Thoracic aorta (tissue), 2 donors: ENCODE measurements at regions not wholly inside any gene's neighbourhood (a gene's known extent, or its start where the extent isn't known, plus 50 kb on each side); places are given as distances from the start of the nearest gene placed in this dataset.

Experiments used
- ATAC-seq: fragments of 150-250 bp; one replicate; pipeline ENCODE4 v1.8.0; 2017; ENCODE audit warnings: low read depth; ENCODE audit not compliant: insufficient number of reproducible peaks, low FRiP score
- DNase-seq: peaks from one replicate; pipeline ENCODE4 v3.0.0-alpha.2; 2020; ENCODE audit warnings: low spot score
- H3K27ac ChIP-seq, 2 donors: fragments of 200-600 bp; sonication (generic); 1 replicate in 1 of 2; 2 replicates in 1 of 2; pipeline ENCODE4 v1.5.1; 2016; ENCODE audit warnings: mild to moderate bottlenecking in 2 of 2, moderate library complexity in 2 of 2
- H3K27me3 ChIP-seq: fragments of 200-600 bp; sonication (generic); replicated peaks from 2 replicates; pipeline ENCODE4 v1.6.0; 2016; ENCODE audit warnings: mild to moderate bottlenecking; ENCODE audit not compliant: insufficient read depth
- H3K36me3 ChIP-seq: fragments of 200-600 bp; sonication (generic); one replicate; pipeline ENCODE4 v1.5.1; 2016
- H3K4me1 ChIP-seq, 2 donors: fragments of 200-600 bp; sonication (generic); 1 replicate in 1 of 2; 2 replicates in 1 of 2; pipeline versions ENCODE4 v1.5.1 to v1.6.0; 2016; ENCODE audit warnings: low read depth in 2 of 2, mild to moderate bottlenecking in 1 of 2; ENCODE audit not compliant: control insufficient read depth in 1 of 2
- H3K4me3 ChIP-seq: fragments of 200-600 bp; sonication (generic); 2 replicates; pipeline ENCODE4 v1.5.1; 2016; ENCODE audit warnings: mild to moderate bottlenecking
- H3K9me3 ChIP-seq: fragments of 200-600 bp; sonication (generic); 2 replicates; pipeline ENCODE4 v1.5.1; 2016
- TF ChIP-seq, protein P1 (sequence below): fragments of 200-600 bp; sonication (generic); IDR thresholded peaks from one replicate; pipeline ENCODE4 v1.5.1; 2019; ENCODE audit warnings: antibody characterized with exemption

DNA sequence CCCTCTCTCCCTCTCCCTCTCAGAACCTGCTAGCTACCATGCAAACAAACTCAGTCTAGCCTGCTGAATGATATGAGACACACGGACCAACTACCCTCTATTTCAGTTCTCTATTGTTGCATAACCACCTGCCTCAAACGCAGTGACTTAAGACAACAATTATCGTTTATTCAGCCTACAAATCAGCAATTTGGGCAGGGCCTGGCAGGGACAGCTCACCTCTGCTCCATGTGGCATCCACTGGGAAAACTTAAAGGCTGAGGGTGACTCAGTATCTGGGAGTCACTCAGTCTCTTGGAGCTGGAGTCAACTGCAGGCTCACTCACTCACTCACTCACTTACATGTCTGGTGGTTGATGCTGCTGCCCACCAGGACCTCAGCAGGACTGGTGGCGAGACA lies 121.3 kb downstream of the SEC16B start:
- no peak overlapping the region for H3K4me3 ChIP-seq
- no peaks in the 10 kb centered on the region for H3K4me1 ChIP-seq
- ATAC-seq (no peak), DNase-seq (no peak)
- H3K27ac ChIP-seq: no peak overlapping the region
- TF ChIP-seq, protein P1, sequence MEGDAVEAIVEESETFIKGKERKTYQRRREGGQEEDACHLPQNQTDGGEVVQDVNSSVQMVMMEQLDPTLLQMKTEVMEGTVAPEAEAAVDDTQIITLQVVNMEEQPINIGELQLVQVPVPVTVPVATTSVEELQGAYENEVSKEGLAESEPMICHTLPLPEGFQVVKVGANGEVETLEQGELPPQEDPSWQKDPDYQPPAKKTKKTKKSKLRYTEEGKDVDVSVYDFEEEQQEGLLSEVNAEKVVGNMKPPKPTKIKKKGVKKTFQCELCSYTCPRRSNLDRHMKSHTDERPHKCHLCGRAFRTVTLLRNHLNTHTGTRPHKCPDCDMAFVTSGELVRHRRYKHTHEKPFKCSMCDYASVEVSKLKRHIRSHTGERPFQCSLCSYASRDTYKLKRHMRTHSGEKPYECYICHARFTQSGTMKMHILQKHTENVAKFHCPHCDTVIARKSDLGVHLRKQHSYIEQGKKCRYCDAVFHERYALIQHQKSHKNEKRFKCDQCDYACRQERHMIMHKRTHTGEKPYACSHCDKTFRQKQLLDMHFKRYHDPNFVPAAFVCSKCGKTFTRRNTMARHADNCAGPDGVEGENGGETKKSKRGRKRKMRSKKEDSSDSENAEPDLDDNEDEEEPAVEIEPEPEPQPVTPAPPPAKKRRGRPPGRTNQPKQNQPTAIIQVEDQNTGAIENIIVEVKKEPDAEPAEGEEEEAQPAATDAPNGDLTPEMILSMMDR: no peak
- H3K27me3 ChIP-seq: no peaks in the 10 kb centered on the region
- no peaks in the 10 kb centered on the region for H3K36me3 ChIP-seq
- H3K9me3 ChIP-seq: no peaks in the 10 kb centered on the region

DNA sequence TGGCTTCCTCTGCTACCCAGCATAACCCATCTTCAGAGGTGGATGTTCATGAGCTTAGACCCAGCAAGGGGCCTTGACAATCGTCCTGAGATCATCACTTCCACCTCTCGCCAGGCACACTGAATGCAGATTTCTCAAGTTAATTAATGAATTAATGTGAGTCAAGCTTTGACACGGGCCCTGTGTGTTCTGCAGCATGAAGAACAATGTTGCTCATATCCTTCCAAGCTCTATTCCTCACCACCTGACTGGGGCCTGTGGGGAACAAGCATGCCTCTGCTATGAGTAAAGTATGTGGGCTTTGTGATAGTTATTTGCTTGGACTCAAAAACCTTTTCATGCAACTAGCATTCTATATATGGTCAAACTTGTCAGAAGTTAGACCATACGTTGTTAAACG lies 122.0 kb downstream of the SEC16B start:
- ATAC-seq (no peak), DNase-seq (no peak)
- TF ChIP-seq, protein P1: no peak
- Histone ChIP-seq H3K4me1 (no peaks in the 10 kb centered on the region), H3K27ac (no peak overlapping the region), H3K9me3 (no peaks in the 10 kb centered on the region), H3K36me3 (no peaks in the 10 kb centered on the region), H3K4me3 (no peak overlapping the region), H3K27me3 (no peaks in the 10 kb centered on the region)

DNA sequence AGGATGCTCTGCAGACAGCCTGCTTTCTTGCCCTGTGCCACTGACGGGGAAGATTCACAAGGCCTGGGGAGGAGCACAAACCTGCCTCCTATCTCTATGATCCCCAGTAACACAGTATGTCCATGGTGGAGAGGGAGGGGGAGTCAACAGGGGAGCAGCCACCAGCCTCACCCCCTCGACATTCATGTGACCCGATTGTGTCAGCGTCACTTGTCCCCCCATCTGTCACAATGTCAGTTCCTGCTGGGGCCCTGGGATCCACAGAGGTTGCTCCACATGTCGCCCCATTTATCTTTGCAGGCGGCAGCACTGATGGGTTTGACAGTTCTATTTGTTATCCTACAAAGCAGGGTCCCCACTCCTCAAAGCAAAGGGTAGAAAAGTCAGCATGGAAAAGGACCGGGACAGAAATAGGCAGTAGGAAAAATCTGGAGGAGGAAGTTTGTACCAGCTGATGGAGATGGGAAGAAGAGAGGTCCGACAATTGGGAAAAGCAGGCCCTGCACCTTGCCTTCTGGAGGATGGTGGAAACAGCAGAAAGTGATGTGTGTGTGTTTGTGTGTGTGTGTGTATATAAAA lies 130.9 kb downstream of the SEC16B start:
- H3K9me3 ChIP-seq: no peaks in the 10 kb centered on the region
- no peaks in the 10 kb centered on the region for H3K27me3 ChIP-seq
- H3K4me3 ChIP-seq: no peak overlapping the region
- H3K4me1 ChIP-seq: no peaks in the 10 kb centered on the region
- DNase-seq: no peak
- no peaks in the 10 kb centered on the region for H3K36me3 ChIP-seq
- TF ChIP-seq, protein P1: no peak
- ATAC-seq: no peak
- no peak overlapping the region for H3K27ac ChIP-seq

DNA sequence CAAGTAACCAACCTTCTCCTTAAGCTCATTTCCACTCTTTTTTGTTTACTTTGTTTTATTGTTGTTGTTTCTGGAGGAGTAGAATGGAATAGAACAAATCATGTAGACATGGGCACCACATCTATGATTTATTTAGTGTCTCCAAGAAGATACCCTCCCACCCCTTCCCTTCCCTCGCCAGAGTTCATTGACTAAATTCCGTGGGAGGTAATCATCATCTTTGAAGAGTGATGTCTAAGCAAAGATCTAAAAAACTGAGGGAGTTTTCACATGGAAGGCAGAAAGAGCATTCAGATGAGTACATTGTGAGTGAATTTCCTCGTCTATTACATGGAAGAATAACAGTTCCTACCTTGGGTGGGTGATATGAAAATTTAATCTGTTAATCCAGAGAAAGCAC lies 136.2 kb downstream of the SEC16B start:
- TF ChIP-seq, protein P1: no peak
- ATAC-seq: no peak
- H3K27ac ChIP-seq: no peak overlapping the region
- H3K4me3 ChIP-seq: no peak overlapping the region
- H3K27me3 ChIP-seq: no peaks in the 10 kb centered on the region
- H3K36me3 ChIP-seq: no peaks in the 10 kb centered on the region
- DNase-seq: no peak
- no peaks in the 10 kb centered on the region for H3K4me1 ChIP-seq
- H3K9me3 ChIP-seq: no peaks in the 10 kb centered on the region

DNA sequence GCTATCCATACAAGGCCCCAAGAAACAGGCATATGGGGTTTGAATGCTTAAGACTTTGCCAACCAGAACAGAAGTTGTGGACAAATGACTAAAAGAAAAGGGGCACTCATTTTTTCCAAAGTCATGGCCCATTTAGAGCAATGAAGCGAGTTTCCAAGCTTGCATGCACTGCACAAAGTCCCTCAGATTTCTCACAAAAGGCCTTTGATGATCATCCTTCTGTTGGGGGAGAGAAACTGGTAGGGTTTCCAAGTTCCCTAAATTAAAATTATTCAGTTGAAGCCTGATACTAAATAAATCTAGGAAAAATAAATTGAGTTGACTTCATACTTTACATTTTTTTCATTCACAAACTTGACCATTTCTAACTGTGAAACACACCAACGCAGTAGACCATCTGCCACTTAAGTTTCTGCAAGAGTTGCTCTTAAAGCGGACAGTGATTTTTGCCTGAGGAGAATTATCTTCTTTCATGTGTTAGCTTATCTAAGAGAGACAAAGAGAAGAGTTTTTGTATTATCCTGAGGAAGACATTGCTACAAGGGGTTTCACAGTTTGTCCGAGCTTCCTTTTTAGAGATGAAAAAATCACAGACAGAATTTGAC lies 139.2 kb downstream of the SEC16B start:
- ATAC-seq: no peak

More for the DNA sequence above, 139.2 kb downstream of the SEC16B start:
- TF ChIP-seq, protein P1: no peak
- Histone ChIP-seq H3K27me3 (no peaks in the 10 kb centered on the region), H3K27ac (no peak overlapping the region), H3K9me3 (no peaks in the 10 kb centered on the region), H3K4me3 (no peak overlapping the region), H3K4me1 (no peaks in the 10 kb centered on the region), H3K36me3 (no peaks in the 10 kb centered on the region)
- no peak for DNase-seq
